Activated T-helper 2 cell treated with anti-CD3 and anti-CD28 coated beads, Interferon-gamma antibody, Interleukin-2, Interleukin-4, amounts not matched to agents 10 μg/mL and 5 μg/mL and 100 μg/mL, durations not matched to agents 14 hours and 24 hours and 36 hours (primary cell): ENCODE measurements at regions not wholly inside any gene's neighbourhood (a gene's known extent, or its start where the extent isn't known, plus 50 kb on each side); places are given as distances from the start of the nearest gene placed in this dataset.

ENCODE experiments used
- DNase-seq: peaks from one replicate; pipeline ENCODE4 v3.0.0; 2021; ENCODE audit warnings: low spot score
- H3K27ac Mint-ChIP-seq: one replicate; pipeline ENCODE4 v1.8.0; 2021; ENCODE audit warnings: mixed read lengths
- H3K27me3 Mint-ChIP-seq: one replicate; pipeline ENCODE4 v1.8.0; 2021; ENCODE audit warnings: low read depth, mixed read lengths
- H3K36me3 Mint-ChIP-seq: one replicate; pipeline ENCODE4 v1.8.0; 2021; ENCODE audit warnings: low read depth, mixed read lengths
- H3K4me1 Mint-ChIP-seq: one replicate; pipeline ENCODE4 v1.8.0; 2021; ENCODE audit warnings: low read depth, mixed read lengths
- H3K4me3 Mint-ChIP-seq: one replicate; pipeline ENCODE4 v1.8.0; 2021; ENCODE audit warnings: low read depth, mild to moderate bottlenecking, moderate library complexity, mixed read lengths
- H3K9me3 Mint-ChIP-seq: one replicate; pipeline ENCODE4 v1.8.0; 2021; ENCODE audit warnings: mixed read lengths
- intact Hi-C: fragments of 100-400 bp; cut with micrococcal nuclease; formaldehyde crosslinking; loops from one replicate; pipeline ENCODE4 v1.15.1; 2023

- intact Hi-C loops: no loop called here
- no peaks in the 10 kb centered on the region for H3K9me3 Mint-ChIP-seq
- H3K27me3 Mint-ChIP-seq: peaks cover 27% of the 10 kb centered on the region
Measured at GRCh38 chr20:24227600-24227999, 239.0 kb upstream of the GGTLC1 start.

GRCh38 chr20:24212494-24212893 is 223.9 kb upstream of the GGTLC1 start:
- peaks cover 42% of the 10 kb centered on the region for H3K27me3 Mint-ChIP-seq
- H3K36me3 Mint-ChIP-seq: no peaks in the 10 kb centered on the region
- peaks cover 23% of the 10 kb centered on the region for H3K9me3 Mint-ChIP-seq
- H3K27ac Mint-ChIP-seq: no peak overlapping the region
- no peaks in the 10 kb centered on the region for H3K4me1 Mint-ChIP-seq
- no peak overlapping the region for H3K4me3 Mint-ChIP-seq
- intact Hi-C loops: no loop called here
- DNase-seq: no peak

More at GRCh38 chr20:24227600-24227999, 239.0 kb upstream of the GGTLC1 start:
- Mint-ChIP-seq H3K4me3 (no peak overlapping the region), H3K36me3 (no peaks in the 10 kb centered on the region), H3K27ac (no peak overlapping the region), H3K4me1 (no peaks in the 10 kb centered on the region)
- DNase-seq: no peak

GRCh38 chr20:24211972-24212371 is 223.4 kb upstream of the GGTLC1 start:
- intact Hi-C loops: no loop called here
- no peak for DNase-seq
- Mint-ChIP-seq H3K36me3 (no peaks in the 10 kb centered on the region), H3K27me3 (peaks cover 42% of the 10 kb centered on the region), H3K9me3 (peaks cover 19% of the 10 kb centered on the region), H3K4me1 (no peaks in the 10 kb centered on the region), H3K4me3 (no peak overlapping the region), H3K27ac (no peak overlapping the region)

GRCh38 chr20:24210356-24210755 is 221.8 kb upstream of the GGTLC1 start:
- Mint-ChIP-seq H3K36me3 (no peaks in the 10 kb centered on the region), H3K9me3 (peaks cover 13% of the 10 kb centered on the region), H3K27ac (no peak overlapping the region), H3K27me3 (peaks cover 34% of the 10 kb centered on the region), H3K4me1 (no peaks in the 10 kb centered on the region), H3K4me3 (no peak overlapping the region)
- intact Hi-C loops: no loop called here
- no peak for DNase-seq

GRCh38 chr20:24208652-24209051 is 220.1 kb upstream of the GGTLC1 start:
- H3K4me1 Mint-ChIP-seq: no peaks in the 10 kb centered on the region
- no peak overlapping the region for H3K4me3 Mint-ChIP-seq
- DNase-seq: no peak
- intact Hi-C loops: no loop called here
- H3K27me3 Mint-ChIP-seq: peaks cover 25% of the 10 kb centered on the region
- no peaks in the 10 kb centered on the region for H3K36me3 Mint-ChIP-seq
- H3K9me3 Mint-ChIP-seq: peaks cover 13% of the 10 kb centered on the region
- no peak overlapping the region for H3K27ac Mint-ChIP-seq

GRCh38 chr20:24207803-24208300 is 219.3 kb upstream of the GGTLC1 start:
- H3K36me3 Mint-ChIP-seq: no peaks in the 10 kb centered on the region
- DNase-seq: no peak
- no peak overlapping the region for H3K4me3 Mint-ChIP-seq
- no peak overlapping the region for H3K27ac Mint-ChIP-seq
- intact Hi-C loops: no loop called here
- no peaks in the 10 kb centered on the region for H3K4me1 Mint-ChIP-seq
- peaks cover 19% of the 10 kb centered on the region for H3K27me3 Mint-ChIP-seq
- peaks cover 13% of the 10 kb centered on the region for H3K9me3 Mint-ChIP-seq

- no peaks in the 10 kb centered on the region for H3K36me3 Mint-ChIP-seq
- no peak overlapping the region for H3K27ac Mint-ChIP-seq
- DNase-seq: no peak
- H3K27me3 Mint-ChIP-seq: peaks cover 11% of the 10 kb centered on the region
- H3K4me3 Mint-ChIP-seq: no peak overlapping the region
- no peaks in the 10 kb centered on the region for H3K4me1 Mint-ChIP-seq
- intact Hi-C loops: no loop called here
- peaks cover 13% of the 10 kb centered on the region for H3K9me3 Mint-ChIP-seq
Measured at GRCh38 chr20:24206995-24207394, 218.4 kb upstream of the GGTLC1 start.

GRCh38 chr20:24203526-24204183 is 215.1 kb upstream of the GGTLC1 start:
- Mint-ChIP-seq H3K36me3 (no peaks in the 10 kb centered on the region), H3K4me3 (no peak overlapping the region), H3K27me3 (no peaks in the 10 kb centered on the region), H3K27ac (no peak overlapping the region), H3K9me3 (peaks cover 12% of the 10 kb centered on the region), H3K4me1 (no peaks in the 10 kb centered on the region)
- intact Hi-C loops: no loop called here
- no peak for DNase-seq

- Mint-ChIP-seq H3K4me3 (no peak overlapping the region), H3K4me1 (no peaks in the 10 kb centered on the region), H3K27me3 (no peaks in the 10 kb centered on the region), H3K9me3 (no peaks in the 10 kb centered on the region), H3K27ac (no peak overlapping the region), H3K36me3 (no peaks in the 10 kb centered on the region)
- DNase-seq: no peak
- intact Hi-C loops: no loop called here
Measured at GRCh38 chr20:24199501-24199900, 210.9 kb upstream of the GGTLC1 start.

- Mint-ChIP-seq H3K4me1 (no peaks in the 10 kb centered on the region), H3K4me3 (no peak overlapping the region), H3K9me3 (no peaks in the 10 kb centered on the region), H3K27ac (no peak overlapping the region), H3K27me3 (peaks cover 2% of the 10 kb centered on the region), H3K36me3 (no peaks in the 10 kb centered on the region)
- intact Hi-C loops: no loop called here
- DNase-seq: no peak
Measured at GRCh38 chr20:24194143-24194542, 205.6 kb upstream of the GGTLC1 start.

GRCh38 chr20:24190905-24191304 is 202.3 kb upstream of the GGTLC1 start:
- no peaks in the 10 kb centered on the region for H3K9me3 Mint-ChIP-seq
- no peaks in the 10 kb centered on the region for H3K36me3 Mint-ChIP-seq
- intact Hi-C loops: no loop called here
- no peak for DNase-seq
- no peak overlapping the region for H3K4me3 Mint-ChIP-seq
- no peaks in the 10 kb centered on the region for H3K4me1 Mint-ChIP-seq
- H3K27me3 Mint-ChIP-seq: peaks cover 13% of the 10 kb centered on the region
- no peak overlapping the region for H3K27ac Mint-ChIP-seq

- Mint-ChIP-seq H3K27ac (no peak overlapping the region), H3K36me3 (no peaks in the 10 kb centered on the region), H3K4me3 (no peak overlapping the region), H3K27me3 (peaks cover 15% of the 10 kb centered on the region), H3K4me1 (no peaks in the 10 kb centered on the region), H3K9me3 (no peaks in the 10 kb centered on the region)
- intact Hi-C loops: no loop called here
- DNase-seq: no peak
Measured at GRCh38 chr20:24185791-24186190, 197.2 kb upstream of the GGTLC1 start.

- DNase-seq: no peak
- Mint-ChIP-seq H3K9me3 (no peaks in the 10 kb centered on the region), H3K36me3 (no peaks in the 10 kb centered on the region), H3K4me1 (no peaks in the 10 kb centered on the region), H3K27ac (no peak overlapping the region), H3K4me3 (no peak overlapping the region), H3K27me3 (peaks cover 6% of the 10 kb centered on the region)
- intact Hi-C loops: no loop called here
Measured at GRCh38 chr20:24181151-24181550, 192.6 kb upstream of the GGTLC1 start.
